ENCODE measurements at regions not wholly inside any gene's neighbourhood (a gene's known extent, or its start where the extent isn't known, plus 50 kb on each side); places are given as distances from the start of the nearest gene placed in this dataset.

- Histone ChIP-seq H3K27ac (ENCODE audit: low read depth, low read length) (no peak overlapping the region), H3K4me3 (ENCODE audit: insufficient read depth, low read length) (no peak overlapping the region), H2AFZ (ENCODE audit: low read length) (no peak overlapping the region), H3K4me2 (ENCODE audit: insufficient read depth, low read length) (no peak overlapping the region), H3K79me2 (ENCODE audit: insufficient read depth, low read length) (no peaks in the 10 kb centered on the region), H3K9me3 (ENCODE audit: low read depth, low read length) (no peaks in the 10 kb centered on the region), H3K27me3 (ENCODE audit: insufficient read depth, low read length) (no peaks in the 10 kb centered on the region), H3K36me3 (ENCODE audit: insufficient read depth, low read length) (no peaks in the 10 kb centered on the region), H3K4me1 (ENCODE audit: insufficient read depth, low read length) (no peaks in the 10 kb centered on the region), H4K20me1 (ENCODE audit: insufficient read depth, low read length) (no peaks in the 10 kb centered on the region)
- DNase-seq (ENCODE audit: insufficient read length, low spot score, missing footprints), result no peak
- TF ChIP-seq CTCF (IDR thresholded peaks at IDR 0.05; ENCODE audit: extremely low read depth, low read depth, low read length), result no peak
Observed at GRCh38 chr7:113320419-113320818, 202.1 kb upstream of the SMIM30 start.

GRCh38 chr7:113314594-113314993 lies 196.2 kb upstream of the SMIM30 start:
- H3K4me1 ChIP-seq (ENCODE audit: insufficient read depth, low read length), result no peaks in the 10 kb centered on the region
- TF ChIP-seq CTCF (IDR thresholded peaks at IDR 0.05; ENCODE audit: extremely low read depth, low read depth, low read length), result no peak
- H3K4me2 ChIP-seq (ENCODE audit: insufficient read depth, low read length), result no peak overlapping the region
- H3K79me2 ChIP-seq (ENCODE audit: insufficient read depth, low read length), result no peaks in the 10 kb centered on the region
- DNase-seq (ENCODE audit: insufficient read length, low spot score, missing footprints), result no peak
- H4K20me1 ChIP-seq (ENCODE audit: insufficient read depth, low read length), result no peaks in the 10 kb centered on the region
- H3K36me3 ChIP-seq (ENCODE audit: insufficient read depth, low read length), result no peaks in the 10 kb centered on the region
- H3K4me3 ChIP-seq (ENCODE audit: insufficient read depth, low read length), result no peak overlapping the region
- no peak overlapping the region for H3K27ac ChIP-seq (ENCODE audit: low read depth, low read length)
- H2AFZ ChIP-seq (ENCODE audit: low read length), result no peak overlapping the region
- H3K27me3 ChIP-seq (ENCODE audit: insufficient read depth, low read length), result no peaks in the 10 kb centered on the region
- H3K9me3 ChIP-seq (ENCODE audit: low read depth, low read length), result no peaks in the 10 kb centered on the region

GRCh38 chr7:113308399-113308798 lies 190.0 kb upstream of the SMIM30 start:
- H3K4me1 ChIP-seq (ENCODE audit: insufficient read depth, low read length), result no peaks in the 10 kb centered on the region
- no peak overlapping the region for H3K4me2 ChIP-seq (ENCODE audit: insufficient read depth, low read length)
- no peak for TF ChIP-seq CTCF (IDR thresholded peaks at IDR 0.05; ENCODE audit: extremely low read depth, low read depth, low read length)
- DNase-seq (ENCODE audit: insufficient read length, low spot score, missing footprints), result no peak
- no peaks in the 10 kb centered on the region for H3K27me3 ChIP-seq (ENCODE audit: insufficient read depth, low read length)
- H3K27ac ChIP-seq (ENCODE audit: low read depth, low read length), result no peak overlapping the region
- H4K20me1 ChIP-seq (ENCODE audit: insufficient read depth, low read length), result no peaks in the 10 kb centered on the region
- H3K79me2 ChIP-seq (ENCODE audit: insufficient read depth, low read length), result no peaks in the 10 kb centered on the region
- H3K9me3 ChIP-seq (ENCODE audit: low read depth, low read length), result no peaks in the 10 kb centered on the region
- H3K36me3 ChIP-seq (ENCODE audit: insufficient read depth, low read length), result no peaks in the 10 kb centered on the region
- no peak overlapping the region for H2AFZ ChIP-seq (ENCODE audit: low read length)
- H3K4me3 ChIP-seq (ENCODE audit: insufficient read depth, low read length), result no peak overlapping the region

- no peak for TF ChIP-seq CTCF (IDR thresholded peaks at IDR 0.05; ENCODE audit: extremely low read depth, low read depth, low read length)
- no peak overlapping the region for H3K27ac ChIP-seq (ENCODE audit: low read depth, low read length)
- H3K79me2 ChIP-seq (ENCODE audit: insufficient read depth, low read length), result no peaks in the 10 kb centered on the region
- H3K4me2 ChIP-seq (ENCODE audit: insufficient read depth, low read length), result no peak overlapping the region
- no peak overlapping the region for H3K4me3 ChIP-seq (ENCODE audit: insufficient read depth, low read length)
- no peak for DNase-seq (ENCODE audit: insufficient read length, low spot score, missing footprints)
- no peak overlapping the region for H2AFZ ChIP-seq (ENCODE audit: low read length)
- no peaks in the 10 kb centered on the region for H3K9me3 ChIP-seq (ENCODE audit: low read depth, low read length)
- no peaks in the 10 kb centered on the region for H4K20me1 ChIP-seq (ENCODE audit: insufficient read depth, low read length)
- no peaks in the 10 kb centered on the region for H3K27me3 ChIP-seq (ENCODE audit: insufficient read depth, low read length)
- H3K4me1 ChIP-seq (ENCODE audit: insufficient read depth, low read length), result no peaks in the 10 kb centered on the region
- no peaks in the 10 kb centered on the region for H3K36me3 ChIP-seq (ENCODE audit: insufficient read depth, low read length)
Observed at GRCh38 chr7:113307147-113307546, 188.8 kb upstream of the SMIM30 start.
